ENCODE measurements at regions not wholly inside any gene's neighbourhood (a gene's known extent, or its start where the extent isn't known, plus 50 kb on each side); places are given as distances from the start of the nearest gene placed in this dataset.

DNA sequence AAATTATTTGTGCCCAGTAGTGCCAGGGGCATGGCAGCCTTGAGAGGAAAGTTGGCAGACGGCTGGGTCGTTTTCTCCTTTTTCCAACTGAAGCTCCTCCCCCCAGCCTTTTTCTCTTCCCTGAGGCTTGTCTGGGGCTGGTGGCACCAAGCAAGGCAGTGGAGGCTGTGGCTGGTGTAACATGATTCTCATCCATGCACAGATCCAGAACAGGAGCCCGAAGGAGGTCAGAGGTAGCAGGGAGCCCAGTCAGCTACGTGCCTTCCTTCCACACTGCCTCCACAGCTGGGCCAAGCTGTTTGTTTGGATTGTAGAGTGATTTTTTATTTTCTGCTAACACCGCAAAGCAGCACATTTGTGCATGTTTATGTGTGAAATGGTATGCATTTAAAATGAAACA lies 170.3 kb upstream of the MGAT5 start:
- TF ChIP-seq ZNF282 (CRISPR knock-in tag; IDR thresholded peaks at IDR 0.05) = no peak
- TF ChIP-seq, protein P1, sequence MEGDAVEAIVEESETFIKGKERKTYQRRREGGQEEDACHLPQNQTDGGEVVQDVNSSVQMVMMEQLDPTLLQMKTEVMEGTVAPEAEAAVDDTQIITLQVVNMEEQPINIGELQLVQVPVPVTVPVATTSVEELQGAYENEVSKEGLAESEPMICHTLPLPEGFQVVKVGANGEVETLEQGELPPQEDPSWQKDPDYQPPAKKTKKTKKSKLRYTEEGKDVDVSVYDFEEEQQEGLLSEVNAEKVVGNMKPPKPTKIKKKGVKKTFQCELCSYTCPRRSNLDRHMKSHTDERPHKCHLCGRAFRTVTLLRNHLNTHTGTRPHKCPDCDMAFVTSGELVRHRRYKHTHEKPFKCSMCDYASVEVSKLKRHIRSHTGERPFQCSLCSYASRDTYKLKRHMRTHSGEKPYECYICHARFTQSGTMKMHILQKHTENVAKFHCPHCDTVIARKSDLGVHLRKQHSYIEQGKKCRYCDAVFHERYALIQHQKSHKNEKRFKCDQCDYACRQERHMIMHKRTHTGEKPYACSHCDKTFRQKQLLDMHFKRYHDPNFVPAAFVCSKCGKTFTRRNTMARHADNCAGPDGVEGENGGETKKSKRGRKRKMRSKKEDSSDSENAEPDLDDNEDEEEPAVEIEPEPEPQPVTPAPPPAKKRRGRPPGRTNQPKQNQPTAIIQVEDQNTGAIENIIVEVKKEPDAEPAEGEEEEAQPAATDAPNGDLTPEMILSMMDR (IDR thresholded peaks at IDR 0.05 in 2 of 3, conservative IDR thresholded peaks at IDR 0.05 in 1 of 3; ENCODE audit: insufficient read depth in 2 of 3, low read depth in 1 of 3, low read length in 3 of 3) = no peak
- TF ChIP-seq, protein P2, sequence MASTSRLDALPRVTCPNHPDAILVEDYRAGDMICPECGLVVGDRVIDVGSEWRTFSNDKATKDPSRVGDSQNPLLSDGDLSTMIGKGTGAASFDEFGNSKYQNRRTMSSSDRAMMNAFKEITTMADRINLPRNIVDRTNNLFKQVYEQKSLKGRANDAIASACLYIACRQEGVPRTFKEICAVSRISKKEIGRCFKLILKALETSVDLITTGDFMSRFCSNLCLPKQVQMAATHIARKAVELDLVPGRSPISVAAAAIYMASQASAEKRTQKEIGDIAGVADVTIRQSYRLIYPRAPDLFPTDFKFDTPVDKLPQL (IDR thresholded peaks at IDR 0.05; ENCODE audit: extremely low read depth, insufficient read length) = no peak
- TF ChIP-seq, protein P3, sequence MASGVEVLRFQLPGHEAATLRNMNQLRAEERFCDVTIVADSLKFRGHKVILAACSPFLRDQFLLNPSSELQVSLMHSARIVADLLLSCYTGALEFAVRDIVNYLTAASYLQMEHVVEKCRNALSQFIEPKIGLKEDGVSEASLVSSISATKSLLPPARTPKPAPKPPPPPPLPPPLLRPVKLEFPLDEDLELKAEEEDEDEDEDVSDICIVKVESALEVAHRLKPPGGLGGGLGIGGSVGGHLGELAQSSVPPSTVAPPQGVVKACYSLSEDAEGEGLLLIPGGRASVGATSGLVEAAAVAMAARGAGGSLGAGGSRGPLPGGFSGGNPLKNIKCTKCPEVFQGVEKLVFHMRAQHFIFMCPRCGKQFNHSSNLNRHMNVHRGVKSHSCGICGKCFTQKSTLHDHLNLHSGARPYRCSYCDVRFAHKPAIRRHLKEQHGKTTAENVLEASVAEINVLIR (CRISPR knock-in tag; IDR thresholded peaks at IDR 0.05) = no peak
- TF ChIP-seq, protein P4, sequence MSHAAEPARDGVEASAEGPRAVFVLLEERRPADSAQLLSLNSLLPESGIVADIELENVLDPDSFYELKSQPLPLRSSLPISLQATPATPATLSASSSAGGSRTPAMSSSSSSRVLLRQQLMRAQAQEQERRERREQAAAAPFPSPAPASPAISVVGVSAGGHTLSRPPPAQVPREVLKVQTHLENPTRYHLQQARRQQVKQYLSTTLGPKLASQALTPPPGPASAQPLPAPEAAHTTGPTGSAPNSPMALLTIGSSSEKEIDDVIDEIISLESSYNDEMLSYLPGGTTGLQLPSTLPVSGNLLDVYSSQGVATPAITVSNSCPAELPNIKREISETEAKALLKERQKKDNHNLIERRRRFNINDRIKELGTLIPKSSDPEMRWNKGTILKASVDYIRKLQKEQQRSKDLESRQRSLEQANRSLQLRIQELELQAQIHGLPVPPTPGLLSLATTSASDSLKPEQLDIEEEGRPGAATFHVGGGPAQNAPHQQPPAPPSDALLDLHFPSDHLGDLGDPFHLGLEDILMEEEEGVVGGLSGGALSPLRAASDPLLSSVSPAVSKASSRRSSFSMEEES (CRISPR knock-in tag; IDR thresholded peaks at IDR 0.05) = no peak
- no peak for TF ChIP-seq ZNF384 (IDR thresholded peaks at IDR 0.05; ENCODE audit: low read depth, low read length)
- no peak for TF ChIP-seq POLR2AphosphoS5 (IDR thresholded peaks at IDR 0.05; ENCODE audit: control insufficient read depth, insufficient read depth, low read depth, low read length)
- no peak for TF ChIP-seq MXI1 (IDR thresholded peaks at IDR 0.05; ENCODE audit: low read depth, low read length)
